H1 (cell line): ENCODE measurements at regions not wholly inside any gene's neighbourhood (a gene's known extent, or its start where the extent isn't known, plus 50 kb on each side); places are given as distances from the start of the nearest gene placed in this dataset.

Experiments used
- CTCF ChIA-PET: fragments of 300-600 bp; sonication (Branson Sonifier 250); formaldehyde crosslinking; loops from one replicate; lab custom pipeline; 2021; ENCODE audit not compliant: partially characterized antibody; lab: Charles Lee
- POLR2A ChIA-PET: fragments of 300-600 bp; sonication (Branson Sonifier 250); formaldehyde crosslinking; loops from one replicate; lab custom pipeline; 2021; ENCODE audit warnings: inconsistent platforms; ENCODE audit not compliant: partially characterized antibody; lab: Charles Lee
- DNase-seq, 2 experiments: peaks; one replicate each; pipeline versions ENCODE4 v3.0.0 to v3.0.0-alpha.2; 2010 to 2022; ENCODE audit warnings: low spot score in 2 of 2, low read depth in 1 of 2, mixed read lengths in 1 of 2
- FAIRE-seq: peaks from 2 replicates; lab custom pipeline; 2011; peaks lifted over from hg19 to GRCh38; lab: Jason Lieb, UNC
- H2AFZ ChIP-seq: 2 replicates; pipeline ENCODE4 v1.8.1; 2012; ENCODE audit warnings: low read length, inconsistent platforms
- H2AK5ac ChIP-seq: 2 replicates; pipeline ENCODE4 v1.6.1; 2013; ENCODE audit warnings: low read depth, low read length
- H2BK120ac ChIP-seq: replicated peaks from 2 replicates; pipeline ENCODE3; 2013; ENCODE audit warnings: low read depth, low read length, inconsistent platforms
- H2BK12ac ChIP-seq: 2 replicates; pipeline ENCODE4 v1.6.1; 2013; ENCODE audit warnings: low read depth, low read length
- H2BK15ac ChIP-seq: 2 replicates; pipeline ENCODE4 v1.6.1; 2013; ENCODE audit warnings: low read length
- H2BK20ac ChIP-seq: 2 replicates; pipeline ENCODE4 v1.6.1; 2013; ENCODE audit warnings: low read length
- H2BK5ac ChIP-seq: 2 replicates; pipeline ENCODE4 v1.6.1; 2013; ENCODE audit warnings: low read depth, low read length
- H3K14ac ChIP-seq: 2 replicates; pipeline ENCODE4 v1.6.1; 2013; ENCODE audit warnings: inconsistent platforms; ENCODE audit not compliant: insufficient read length
- H3K18ac ChIP-seq: 2 replicates; pipeline ENCODE4 v1.6.1; 2013; ENCODE audit warnings: low read length; ENCODE audit errors: extremely low read depth
- H3K23ac ChIP-seq: 2 replicates; pipeline ENCODE4 v1.6.1; 2013; ENCODE audit warnings: inconsistent platforms; ENCODE audit not compliant: insufficient read length
- H3K23me2 ChIP-seq: 2 replicates; pipeline ENCODE4 v1.6.1; 2013; ENCODE audit warnings: low read depth, low read length
- H3K27ac ChIP-seq: 2 replicates; pipeline ENCODE4 v1.6.1; 2011; ENCODE audit warnings: low read depth, low read length, inconsistent platforms
- H3K27me3 ChIP-seq, 4 experiments: replicated peaks in 1 of 4; 1 replicate in 1 of 4; 2 replicates in 3 of 4; pipeline versions ENCODE4 v1.6.1 to v1.8.1; 2011 to 2013; ENCODE audit warnings: low read length in 3 of 4, mild to moderate bottlenecking in 3 of 4, inconsistent platforms in 2 of 4, mixed read lengths in 2 of 4, moderate library complexity in 1 of 4; ENCODE audit not compliant: control insufficient read depth in 3 of 4, insufficient read depth in 3 of 4; ENCODE audit errors: extremely low read depth in 1 of 4
- H3K36me3 ChIP-seq, 4 experiments: 2 replicates each; pipeline versions ENCODE4 v1.6.1 to v1.8.1; 2011 to 2013; ENCODE audit warnings: mild to moderate bottlenecking in 4 of 4, low read length in 3 of 4, moderate library complexity in 2 of 4, control low read depth in 1 of 4, inconsistent platforms in 1 of 4; ENCODE audit not compliant: insufficient read depth in 4 of 4, control insufficient read depth in 2 of 4
- H3K4ac ChIP-seq: replicated peaks from 2 replicates; pipeline ENCODE3; 2013; ENCODE audit warnings: low read length, low read depth, mixed read lengths, inconsistent platforms; ENCODE audit not compliant: insufficient read length
- H3K4me1 ChIP-seq, 4 experiments: replicated peaks in 1 of 4; 1 replicate in 1 of 4; 2 replicates in 3 of 4; pipeline versions ENCODE4 v1.6.1 to v1.8.1; 2011 to 2013; ENCODE audit warnings: low read length in 3 of 4, inconsistent platforms in 2 of 4, mixed read lengths in 1 of 4; ENCODE audit not compliant: insufficient read depth in 4 of 4, control insufficient read depth in 3 of 4
- H3K4me2 ChIP-seq, 2 experiments: 2 replicates each; pipeline versions ENCODE4 v1.6.1 to v1.8.1; 2011 to 2013; ENCODE audit warnings: low read depth in 2 of 2, low read length in 2 of 2, control low read depth in 1 of 2, inconsistent platforms in 1 of 2, mild to moderate bottlenecking in 1 of 2; ENCODE audit not compliant: insufficient read depth in 1 of 2
- H3K4me3 ChIP-seq, 4 experiments: fragments of 200-600, 300-600 bp in 1 of 4; sonication (generic), shearing (Covaris generic), sonication (Bioruptor Twin) in 1 of 4; 2 replicates each; pipeline versions ENCODE4 v1.5.1 to v1.8.1; 2011 to 2016; ENCODE audit warnings: low read length in 4 of 4, low read depth in 3 of 4, control low read depth in 2 of 4, inconsistent platforms in 2 of 4, mild to moderate bottlenecking in 2 of 4, mixed read lengths in 1 of 4, moderate library complexity in 1 of 4; ENCODE audit not compliant: insufficient read depth in 2 of 4; ENCODE audit errors: extremely low read depth in 1 of 4
- H3K56ac ChIP-seq: replicated peaks from 2 replicates; pipeline ENCODE3; 2013; ENCODE audit warnings: low read depth, mild to moderate bottlenecking, mixed read lengths, low read length, inconsistent platforms; ENCODE audit not compliant: insufficient read length
- H3K79me1 ChIP-seq: 2 replicates; pipeline ENCODE4 v1.6.1; 2013; ENCODE audit warnings: low read depth, low read length, control low read depth
- H3K79me2 ChIP-seq, 2 experiments: 2 replicates each; pipeline versions ENCODE4 v1.6.1 to v1.8.1; 2012 to 2013; ENCODE audit warnings: low read length in 2 of 2, mild to moderate bottlenecking in 2 of 2, inconsistent platforms in 1 of 2; ENCODE audit not compliant: insufficient read depth in 2 of 2, control insufficient read depth in 1 of 2
- H3K9ac ChIP-seq, 4 experiments: replicated peaks in 1 of 4; 1 replicate in 1 of 4; 2 replicates in 3 of 4; pipeline versions ENCODE4 v1.6.1 to v1.8.1; 2011 to 2013; ENCODE audit warnings: low read depth in 3 of 4, low read length in 3 of 4, control low read depth in 2 of 4, mild to moderate bottlenecking in 2 of 4, moderate library complexity in 2 of 4, inconsistent platforms in 1 of 4; ENCODE audit errors: extremely low read depth in 1 of 4
- H3K9me3 ChIP-seq, 2 experiments: 2 replicates each; pipeline versions ENCODE4 v1.6.1 to v1.8.1; 2012 to 2013; ENCODE audit warnings: mild to moderate bottlenecking in 2 of 2, moderate library complexity in 2 of 2, control low read depth in 1 of 2, inconsistent platforms in 1 of 2, low read depth in 1 of 2, low read length in 1 of 2, mixed read lengths in 1 of 2; ENCODE audit not compliant: insufficient read depth in 2 of 2
- H4K20me1 ChIP-seq, 2 experiments: replicated peaks in 1 of 2; 2 replicates each; pipeline versions ENCODE3 to v1.8.1; 2011 to 2013; ENCODE audit warnings: inconsistent platforms in 2 of 2, low read length in 2 of 2, mild to moderate bottlenecking in 1 of 2; ENCODE audit not compliant: insufficient read depth in 2 of 2, control insufficient read depth in 1 of 2
- H4K5ac ChIP-seq: 2 replicates; pipeline ENCODE4 v1.6.1; 2013; ENCODE audit warnings: low read length, low read depth, mixed read lengths, inconsistent platforms; ENCODE audit not compliant: insufficient read length
- H4K8ac ChIP-seq: 2 replicates; pipeline ENCODE4 v1.8.0; 2013; ENCODE audit warnings: mild to moderate bottlenecking, moderate library complexity, low read length, inconsistent platforms; ENCODE audit not compliant: insufficient read depth; ENCODE audit errors: extremely low read depth
- H4K91ac ChIP-seq: replicated peaks from 2 replicates; pipeline ENCODE3; 2013; ENCODE audit warnings: low read length, mixed read lengths, inconsistent platforms; ENCODE audit not compliant: insufficient read length
- GABPA ChIP-seq: IDR thresholded peaks from 2 replicates; pipeline ENCODE4 v1.6.1; 2011; ENCODE audit warnings: mild to moderate bottlenecking, low read length, moderate library complexity, borderline replicate concordance; ENCODE audit not compliant: insufficient read depth
- MAX ChIP-seq: IDR thresholded peaks from 2 replicates; pipeline ENCODE4 v1.6.1; 2012; ENCODE audit warnings: inconsistent platforms
- RAD21 ChIP-seq, 2 experiments: IDR thresholded peaks in 1 of 2; conservative IDR thresholded peaks in 1 of 2; 2 replicates each; pipeline ENCODE4 v1.6.1; 2011; ENCODE audit warnings: low read depth in 2 of 2, low read length in 2 of 2, improper control_type of control experiment in 1 of 2, inconsistent platforms in 1 of 2, mild to moderate bottlenecking in 1 of 2, moderate library complexity in 1 of 2
- SAP30 ChIP-seq: fragments of 300-600 bp; sonication (generic); IDR thresholded peaks from 2 replicates; pipeline ENCODE4 v1.7.1; 2012; ENCODE audit warnings: low read length, moderate library complexity, mild to moderate bottlenecking, inconsistent platforms; ENCODE audit not compliant: insufficient read depth, insufficient replicate concordance
- SP1 ChIP-seq: IDR thresholded peaks from 2 replicates; pipeline ENCODE4 v1.6.1; 2011; ENCODE audit warnings: low read depth, low read length
- ZNF274 ChIP-seq: IDR thresholded peaks from 2 replicates; pipeline ENCODE4 v1.7.0; 2012; ENCODE audit warnings: low read length, borderline replicate concordance; ENCODE audit errors: extremely low read depth
- WGBS, 2 experiments: shearing (Covaris generic) in 1 of 2; methylation state at CpG; one replicate each; pipeline versions ENCODE4 v1.1.6 to v1.1.7; 2013 to 2015; ENCODE audit warnings: low lambda C conversion rate in 2 of 2, mixed read lengths in 2 of 2, inconsistent platforms in 1 of 2, low coverage in 1 of 2, missing lambda C conversion rate in 1 of 2; ENCODE audit not compliant: insufficient replicate concordance in 2 of 2, insufficient coverage in 1 of 2, insufficient read length in 1 of 2; ENCODE audit errors: extremely low coverage in 1 of 2, missing lambda C conversion rate in 1 of 2; 5-methylcytosine and 5-hydroxymethylcytosine counted together

- H3K9me3 ChIP-seq: peaks cover 0 to 4% of the 10 kb centered on the region in 2 experiments; a peak in 1 of 4 replicates
- H3K23me2 ChIP-seq: no peaks in the 10 kb centered on the region
- H2BK15ac ChIP-seq: no peak overlapping the region
- FAIRE-seq (no peak), DNase-seq (no peak)
- 82% methylated on average over 2 of the region's 2 CpGs; no CpG with 5 or more reads in 1 of the 2 experiments for WGBS, 2 experiments
- no peak overlapping the region for H3K4me3 ChIP-seq
- H3K27ac ChIP-seq: no peak overlapping the region
- H4K8ac ChIP-seq: no peak overlapping the region
- H3K27me3 ChIP-seq: no peaks in the 10 kb centered on the region
- no peaks in the 10 kb centered on the region for H3K36me3 ChIP-seq
- no peak overlapping the region for H3K56ac ChIP-seq
- no peak overlapping the region for H2BK120ac ChIP-seq
- no peaks in the 10 kb centered on the region for H3K79me1 ChIP-seq
- no peak overlapping the region for H3K23ac ChIP-seq
- TF ChIP-seq ZNF274 (no peak), MAX (no peak), GABPA (no peak), SP1 (no peak), RAD21 (IDR thresholded peaks at IDR 0.05 in 1 of 2, conservative IDR thresholded peaks at IDR 0.05 in 1 of 2; ENCODE audit: low read depth in 2 of 2, low read length in 2 of 2) (peak; percentile 20; a peak in 2 of 4 replicates), SAP30 (no peak)
- no peak overlapping the region for H3K18ac ChIP-seq
- H2BK5ac ChIP-seq: no peak overlapping the region
- no peak overlapping the region for H3K4me2 ChIP-seq
- H4K91ac ChIP-seq: no peak overlapping the region
- POLR2A ChIA-PET: no interaction called here
- no peaks in the 10 kb centered on the region for H3K79me2 ChIP-seq
- no peak overlapping the region for H3K9ac ChIP-seq
- no peak overlapping the region for H2BK12ac ChIP-seq
- no peak overlapping the region for H4K5ac ChIP-seq
- no peak overlapping the region for H2BK20ac ChIP-seq
- H3K4me1 ChIP-seq: no peaks in the 10 kb centered on the region
- no peak overlapping the region for H2AFZ ChIP-seq
- no peak overlapping the region for H3K14ac ChIP-seq
- H2AK5ac ChIP-seq: no peak overlapping the region
- no peaks in the 10 kb centered on the region for H4K20me1 ChIP-seq
- CTCF ChIA-PET: interaction anchor here (0.7 to 2.5 kb wide), 5 partner anchors 142 to 357 kb away, joined by 3 to 8 read pairs (median 4); no protein-coding TSS in a partner anchor
- peak overlapping the region; percentile 46 for H3K4ac ChIP-seq
These were observed 199.3 kb upstream of the ADAMTS3 start for GRCh38 chr4:72768364-72768763.
